ENCODE measurements at regions not wholly inside any gene's neighbourhood (a gene's known extent, or its start where the extent isn't known, plus 50 kb on each side); places are given as distances from the start of the nearest gene placed in this dataset.
A peak's percentile ranks its signal among the peaks of the same experiment; 100 is the strongest.
"Not testable (repeated sequence)": the region's sequence is repeated elsewhere in the genome, so short reads cannot be mapped to it uniquely, and the experiment has no call there.

- Histone ChIP-seq H3K4me3 (no peak overlapping the region), H3K4me1 (no peaks in the 10 kb centered on the region), H3K27ac (no peak overlapping the region), H3K9me3 (no peaks in the 10 kb centered on the region), H3K27me3 (peaks cover 5% of the 10 kb centered on the region), H3K36me3 (no peaks in the 10 kb centered on the region)
- intact Hi-C loops (cut with DNase I): no loop called here
- TF ChIP-seq CTCF (IDR thresholded peaks at IDR 0.05): no peak
- ATAC-seq (no peak), DNase-seq (no peak)
These were observed 254.8 kb upstream of the CTBP2 start for GRCh38 chr10:125415006-125415633.

- Histone ChIP-seq H3K4me1 (no peaks in the 10 kb centered on the region), H3K9me3 (no peaks in the 10 kb centered on the region), H3K4me3 (no peak overlapping the region), H3K36me3 (no peaks in the 10 kb centered on the region), H3K27ac (no peak overlapping the region), H3K27me3 (peaks cover 5% of the 10 kb centered on the region)
- DNase-seq: no peak
- no peak for ATAC-seq
- no peak for TF ChIP-seq CTCF (IDR thresholded peaks at IDR 0.05)
- intact Hi-C loops (cut with DNase I): no loop called here
These were observed 251.4 kb upstream of the CTBP2 start for GRCh38 chr10:125411724-125412123.

- Histone ChIP-seq H3K27me3 (peaks cover 5% of the 10 kb centered on the region), H3K9me3 (no peaks in the 10 kb centered on the region), H3K4me3 (no peak overlapping the region), H3K27ac (no peak overlapping the region), H3K36me3 (no peaks in the 10 kb centered on the region), H3K4me1 (no peaks in the 10 kb centered on the region)
- DNase-seq: no peak
- intact Hi-C loops (cut with DNase I): no loop called here
- no peak for TF ChIP-seq CTCF (IDR thresholded peaks at IDR 0.05)
- no peak for ATAC-seq
These were observed 249.4 kb upstream of the CTBP2 start for GRCh38 chr10:125409756-125410155.

GRCh38 chr10:125407557-125407956, 247.2 kb upstream of the CTBP2 start:
- ATAC-seq: no peak
- no peak overlapping the region for H3K4me3 ChIP-seq
- intact Hi-C loops (cut with DNase I): no loop called here
- no peak for DNase-seq
- no peaks in the 10 kb centered on the region for H3K4me1 ChIP-seq
- H3K36me3 ChIP-seq: no peaks in the 10 kb centered on the region
- TF ChIP-seq CTCF (IDR thresholded peaks at IDR 0.05): no peak
- H3K27me3 ChIP-seq: peaks cover 5% of the 10 kb centered on the region
- no peaks in the 10 kb centered on the region for H3K9me3 ChIP-seq
- no peak overlapping the region for H3K27ac ChIP-seq

GRCh38 chr10:125407000-125407502, 246.7 kb upstream of the CTBP2 start:
- ATAC-seq: peak; percentile 29
- Histone ChIP-seq H3K4me3 (no peak overlapping the region), H3K36me3 (no peaks in the 10 kb centered on the region), H3K4me1 (no peaks in the 10 kb centered on the region), H3K27ac (no peak overlapping the region), H3K27me3 (peaks cover 5% of the 10 kb centered on the region), H3K9me3 (no peaks in the 10 kb centered on the region)
- TF ChIP-seq CTCF (IDR thresholded peaks at IDR 0.05): no peak
- DNase-seq: no peak
- intact Hi-C loops (cut with DNase I): no loop called here

GRCh38 chr10:125404902-125405301, 244.5 kb upstream of the CTBP2 start:
- H3K9me3 ChIP-seq; H3K27ac ChIP-seq; ATAC-seq; intact Hi-C loops (cut with DNase I); H3K4me1 ChIP-seq; H3K4me3 ChIP-seq; H3K27me3 ChIP-seq; H3K36me3 ChIP-seq; DNase-seq: not testable (repeated sequence)

Data from upper lobe of right lung (tissue), 1 donor.